ENCODE measurements at regions not wholly inside any gene's neighbourhood (a gene's known extent, or its start where the extent isn't known, plus 50 kb on each side); places are given as distances from the start of the nearest gene placed in this dataset.
"Not testable (repeated sequence)": the region's sequence is repeated elsewhere in the genome, so short reads cannot be mapped to it uniquely, and the experiment has no call there.

GRCh38 chr1:120248726-120249427 is 72.6 kb upstream of the SEC22B start:
- not testable (repeated sequence) for H3K4me2 ChIP-seq (ENCODE audit: insufficient read depth, low read length); H2AFZ ChIP-seq (ENCODE audit: low read length); H4K20me1 ChIP-seq (ENCODE audit: insufficient read depth, low read length); H3K27ac ChIP-seq (ENCODE audit: low read depth, low read length); H3K27me3 ChIP-seq (ENCODE audit: insufficient read depth, low read length); H3K4me3 ChIP-seq (ENCODE audit: insufficient read depth, low read length); DNase-seq (ENCODE audit: insufficient read length, low spot score, missing footprints); H3K36me3 ChIP-seq (ENCODE audit: insufficient read depth, low read length); H3K9me3 ChIP-seq (ENCODE audit: low read depth, low read length); H3K4me1 ChIP-seq (ENCODE audit: insufficient read depth, low read length); H3K79me2 ChIP-seq (ENCODE audit: insufficient read depth, low read length)

DNA sequence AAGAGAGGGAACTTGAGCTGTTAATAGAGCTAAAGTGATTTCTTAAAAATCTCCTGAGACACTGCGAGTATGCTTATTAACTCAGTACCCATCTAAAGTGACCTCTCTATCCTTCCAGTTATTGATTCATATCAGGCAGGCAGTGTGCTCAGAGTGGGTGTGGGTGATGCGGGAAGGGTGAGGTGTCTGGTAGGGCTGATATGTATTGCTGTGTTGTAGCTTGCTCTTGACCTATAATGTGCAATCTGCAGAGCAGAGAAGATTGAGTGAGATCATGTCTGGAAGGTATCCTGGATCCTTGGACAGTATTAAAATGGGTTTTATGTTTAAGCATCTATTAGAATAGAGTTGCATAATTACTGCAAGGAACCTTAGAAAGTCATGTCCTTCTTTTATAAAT is 71.9 kb upstream of the SEC22B start:
- H2AFZ ChIP-seq (ENCODE audit: low read length); H4K20me1 ChIP-seq (ENCODE audit: insufficient read depth, low read length); H3K36me3 ChIP-seq (ENCODE audit: insufficient read depth, low read length); H3K27me3 ChIP-seq (ENCODE audit: insufficient read depth, low read length); H3K27ac ChIP-seq (ENCODE audit: low read depth, low read length); H3K4me2 ChIP-seq (ENCODE audit: insufficient read depth, low read length); H3K9me3 ChIP-seq (ENCODE audit: low read depth, low read length); H3K4me1 ChIP-seq (ENCODE audit: insufficient read depth, low read length); H3K4me3 ChIP-seq (ENCODE audit: insufficient read depth, low read length); H3K79me2 ChIP-seq (ENCODE audit: insufficient read depth, low read length); DNase-seq (ENCODE audit: insufficient read length, low spot score, missing footprints): not testable (repeated sequence)

DNA sequence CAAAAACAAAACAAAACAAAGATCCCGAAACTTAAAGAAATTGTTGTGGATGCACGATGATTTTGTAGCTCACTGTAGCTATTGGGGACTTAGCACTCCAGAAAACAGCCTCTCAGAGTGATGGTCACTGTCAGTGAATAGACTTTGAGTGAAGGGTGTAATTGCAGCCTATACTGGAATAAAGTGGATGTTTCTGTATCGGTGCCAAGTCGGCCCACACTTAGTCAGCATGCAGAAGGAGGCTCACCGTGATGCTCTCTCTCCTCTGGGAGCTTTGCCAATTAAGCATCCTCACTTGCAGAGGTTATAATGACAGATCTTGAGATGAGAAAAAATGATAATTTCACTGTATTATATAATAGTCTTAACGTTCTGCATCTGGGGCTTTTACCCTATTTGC is 67.5 kb upstream of the SEC22B start:
- H3K4me2 ChIP-seq (ENCODE audit: insufficient read depth, low read length); H3K9me3 ChIP-seq (ENCODE audit: low read depth, low read length); H3K36me3 ChIP-seq (ENCODE audit: insufficient read depth, low read length); H3K27ac ChIP-seq (ENCODE audit: low read depth, low read length); H4K20me1 ChIP-seq (ENCODE audit: insufficient read depth, low read length); DNase-seq (ENCODE audit: insufficient read length, low spot score, missing footprints); H2AFZ ChIP-seq (ENCODE audit: low read length); H3K27me3 ChIP-seq (ENCODE audit: insufficient read depth, low read length); H3K79me2 ChIP-seq (ENCODE audit: insufficient read depth, low read length); H3K4me1 ChIP-seq (ENCODE audit: insufficient read depth, low read length); H3K4me3 ChIP-seq (ENCODE audit: insufficient read depth, low read length): not testable (repeated sequence)

DNA sequence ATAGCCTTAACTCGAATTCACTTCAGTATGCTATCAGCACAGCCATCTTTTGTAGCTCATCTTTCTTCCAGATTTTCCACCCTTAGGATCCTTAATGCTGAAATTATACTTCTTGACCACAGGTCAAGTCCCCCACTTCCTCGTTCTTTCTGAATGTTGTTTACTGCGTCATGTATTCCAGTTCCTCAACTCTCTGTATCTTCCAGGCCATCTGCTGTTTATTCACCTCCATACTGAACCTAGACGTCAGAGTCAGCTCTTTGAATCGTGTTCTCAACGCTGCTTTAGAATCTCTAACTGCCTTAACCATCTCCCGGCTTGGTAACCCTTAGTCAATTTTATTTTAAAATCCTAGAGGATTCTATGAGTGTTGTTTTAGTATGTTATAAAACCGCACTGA is 66.3 kb upstream of the SEC22B start:
- H3K36me3 ChIP-seq (ENCODE audit: insufficient read depth, low read length); H3K27me3 ChIP-seq (ENCODE audit: insufficient read depth, low read length); H3K79me2 ChIP-seq (ENCODE audit: insufficient read depth, low read length); H2AFZ ChIP-seq (ENCODE audit: low read length); H3K27ac ChIP-seq (ENCODE audit: low read depth, low read length); H4K20me1 ChIP-seq (ENCODE audit: insufficient read depth, low read length); DNase-seq (ENCODE audit: insufficient read length, low spot score, missing footprints); H3K4me1 ChIP-seq (ENCODE audit: insufficient read depth, low read length); H3K4me2 ChIP-seq (ENCODE audit: insufficient read depth, low read length); H3K9me3 ChIP-seq (ENCODE audit: low read depth, low read length); H3K4me3 ChIP-seq (ENCODE audit: insufficient read depth, low read length): not testable (repeated sequence)

- not testable (repeated sequence) for H3K4me3 ChIP-seq (ENCODE audit: insufficient read depth, low read length); H4K20me1 ChIP-seq (ENCODE audit: insufficient read depth, low read length); H3K27ac ChIP-seq (ENCODE audit: low read depth, low read length); H2AFZ ChIP-seq (ENCODE audit: low read length); H3K4me1 ChIP-seq (ENCODE audit: insufficient read depth, low read length); H3K4me2 ChIP-seq (ENCODE audit: insufficient read depth, low read length); H3K79me2 ChIP-seq (ENCODE audit: insufficient read depth, low read length); H3K27me3 ChIP-seq (ENCODE audit: insufficient read depth, low read length); H3K9me3 ChIP-seq (ENCODE audit: low read depth, low read length); DNase-seq (ENCODE audit: insufficient read length, low spot score, missing footprints); H3K36me3 ChIP-seq (ENCODE audit: insufficient read depth, low read length)
Observed at GRCh38 chr1:120241868-120242267, 65.5 kb upstream of the SEC22B start.

DNA sequence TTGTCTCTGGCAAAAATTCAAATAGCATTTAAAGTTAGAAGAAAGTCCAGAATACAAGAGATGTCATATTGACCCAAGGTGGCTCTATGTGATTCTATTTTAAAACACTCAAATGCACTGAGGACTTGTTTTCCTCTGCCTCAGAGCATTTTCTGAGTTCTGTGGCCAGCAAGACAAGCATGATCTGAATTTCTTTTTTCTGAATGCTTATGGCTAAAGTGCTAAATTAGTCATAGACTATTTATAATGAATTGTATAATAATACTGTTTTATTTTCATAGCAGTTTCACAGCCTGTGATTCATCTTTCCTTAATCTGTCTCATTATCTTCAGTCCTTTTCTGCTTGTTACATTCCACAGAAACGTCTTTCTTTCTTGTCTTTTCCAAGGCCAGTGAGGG is 63.9 kb upstream of the SEC22B start:
- H3K4me2 ChIP-seq (ENCODE audit: insufficient read depth, low read length); H3K4me3 ChIP-seq (ENCODE audit: insufficient read depth, low read length); H2AFZ ChIP-seq (ENCODE audit: low read length); H3K4me1 ChIP-seq (ENCODE audit: insufficient read depth, low read length); H3K9me3 ChIP-seq (ENCODE audit: low read depth, low read length); DNase-seq (ENCODE audit: insufficient read length, low spot score, missing footprints); H3K27me3 ChIP-seq (ENCODE audit: insufficient read depth, low read length); H3K36me3 ChIP-seq (ENCODE audit: insufficient read depth, low read length); H4K20me1 ChIP-seq (ENCODE audit: insufficient read depth, low read length); H3K79me2 ChIP-seq (ENCODE audit: insufficient read depth, low read length); H3K27ac ChIP-seq (ENCODE audit: low read depth, low read length): not testable (repeated sequence)

DNA sequence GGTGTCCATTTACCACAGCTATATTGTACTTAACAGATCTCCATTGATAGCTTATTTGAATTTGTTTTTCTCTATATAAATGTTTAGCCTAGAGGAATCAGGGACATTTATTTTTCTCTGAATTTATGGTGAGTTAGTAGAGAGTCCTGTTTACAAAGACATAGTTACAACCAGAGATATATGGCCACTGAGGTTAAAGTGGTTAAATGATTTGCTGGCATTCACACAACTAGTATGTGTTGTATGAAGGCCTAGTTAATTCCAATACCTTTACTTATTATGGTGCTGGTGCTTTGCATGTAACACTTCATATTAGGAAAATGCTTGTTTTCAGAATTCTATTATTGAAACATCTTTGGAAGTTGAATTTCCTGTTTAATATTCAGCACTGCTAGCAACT is 63.0 kb upstream of the SEC22B start:
- H4K20me1 ChIP-seq (ENCODE audit: insufficient read depth, low read length); H3K27me3 ChIP-seq (ENCODE audit: insufficient read depth, low read length); H3K9me3 ChIP-seq (ENCODE audit: low read depth, low read length); H3K4me1 ChIP-seq (ENCODE audit: insufficient read depth, low read length); H3K36me3 ChIP-seq (ENCODE audit: insufficient read depth, low read length); H2AFZ ChIP-seq (ENCODE audit: low read length); H3K79me2 ChIP-seq (ENCODE audit: insufficient read depth, low read length); H3K4me3 ChIP-seq (ENCODE audit: insufficient read depth, low read length); H3K4me2 ChIP-seq (ENCODE audit: insufficient read depth, low read length); DNase-seq (ENCODE audit: insufficient read length, low spot score, missing footprints); H3K27ac ChIP-seq (ENCODE audit: low read depth, low read length): not testable (repeated sequence)

- H3K27me3 ChIP-seq (ENCODE audit: insufficient read depth, low read length); H4K20me1 ChIP-seq (ENCODE audit: insufficient read depth, low read length); H3K27ac ChIP-seq (ENCODE audit: low read depth, low read length); DNase-seq (ENCODE audit: insufficient read length, low spot score, missing footprints); H3K79me2 ChIP-seq (ENCODE audit: insufficient read depth, low read length); H3K4me1 ChIP-seq (ENCODE audit: insufficient read depth, low read length); H3K4me3 ChIP-seq (ENCODE audit: insufficient read depth, low read length); H3K4me2 ChIP-seq (ENCODE audit: insufficient read depth, low read length); H3K9me3 ChIP-seq (ENCODE audit: low read depth, low read length); H3K36me3 ChIP-seq (ENCODE audit: insufficient read depth, low read length); H2AFZ ChIP-seq (ENCODE audit: low read length): not testable (repeated sequence)
Observed at GRCh38 chr1:120238867-120239266, 62.5 kb upstream of the SEC22B start.

DNA sequence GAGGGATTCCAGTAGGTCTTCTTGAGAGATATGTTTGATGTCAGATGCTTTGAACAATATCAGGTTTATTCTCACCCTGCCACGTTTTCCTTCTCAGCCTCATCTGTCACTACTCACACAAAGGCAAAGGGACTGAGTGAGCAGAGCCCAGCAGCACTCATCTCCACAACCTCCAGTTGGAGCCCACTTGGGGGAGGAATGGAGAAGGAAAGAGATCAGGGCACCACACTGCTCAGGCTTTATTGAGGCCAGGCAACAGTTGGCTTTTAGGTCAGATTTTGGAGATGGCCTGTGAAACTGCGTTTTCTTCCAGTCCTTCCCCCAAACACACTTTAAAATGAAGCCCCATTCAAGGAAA is 57.3 kb upstream of the SEC22B start:
- not testable (repeated sequence) for H3K79me2 ChIP-seq (ENCODE audit: insufficient read depth, low read length); H3K36me3 ChIP-seq (ENCODE audit: insufficient read depth, low read length)

More for the DNA sequence above, 57.3 kb upstream of the SEC22B start:
- DNase-seq (ENCODE audit: insufficient read length, low spot score, missing footprints); H3K27me3 ChIP-seq (ENCODE audit: insufficient read depth, low read length); H2AFZ ChIP-seq (ENCODE audit: low read length); H3K4me1 ChIP-seq (ENCODE audit: insufficient read depth, low read length); H3K4me3 ChIP-seq (ENCODE audit: insufficient read depth, low read length); H3K27ac ChIP-seq (ENCODE audit: low read depth, low read length); H4K20me1 ChIP-seq (ENCODE audit: insufficient read depth, low read length); H3K4me2 ChIP-seq (ENCODE audit: insufficient read depth, low read length); H3K9me3 ChIP-seq (ENCODE audit: low read depth, low read length): not testable (repeated sequence)

All from osteoblast (primary cell).